ENCODE measurements at regions not wholly inside any gene's neighbourhood (a gene's known extent, or its start where the extent isn't known, plus 50 kb on each side); places are given as distances from the start of the nearest gene placed in this dataset.
"Not testable (repeated sequence)": the region's sequence is repeated elsewhere in the genome, so short reads cannot be mapped to it uniquely, and the experiment has no call there.

GRCh38 chrY:7796128-7796527, 884.6 kb upstream of the AMELY start:
- no peak for DNase-seq

GRCh38 chrY:7794441-7794840, 882.9 kb upstream of the AMELY start:
- DNase-seq: no peak

- no peak for DNase-seq
Measured at GRCh38 chrY:7793989-7794388, 882.4 kb upstream of the AMELY start.

- DNase-seq: no peak
Measured at GRCh38 chrY:7792431-7792830, 880.9 kb upstream of the AMELY start.

- no peak for DNase-seq
Measured at GRCh38 chrY:7781501-7781900, 869.9 kb upstream of the AMELY start.

- not testable (repeated sequence) for DNase-seq
Measured at GRCh38 chrY:7775436-7775835, 863.9 kb upstream of the AMELY start.

GRCh38 chrY:7771771-7772170, 860.2 kb upstream of the AMELY start:
- no peak for DNase-seq

GRCh38 chrY:7769790-7770375, 858.3 kb upstream of the AMELY start:
- DNase-seq: no peak

GRCh38 chrY:7768901-7769300, 857.3 kb upstream of the AMELY start:
- no peak for DNase-seq

- no peak for DNase-seq
Measured at GRCh38 chrY:7753711-7754110, 842.2 kb upstream of the AMELY start.

- DNase-seq: no peak
Measured at GRCh38 chrY:7746781-7747180, 835.2 kb upstream of the AMELY start.

- no peak for DNase-seq
Measured at GRCh38 chrY:7745581-7745901, 834.0 kb upstream of the AMELY start.

- no peak for DNase-seq
Measured at GRCh38 chrY:7744691-7745580, 833.4 kb upstream of the AMELY start.

- no peak for DNase-seq
Measured at GRCh38 chrY:7736847-7737365, 825.4 kb upstream of the AMELY start.

- DNase-seq: no peak
Measured at GRCh38 chrY:7731651-7732050, 820.1 kb upstream of the AMELY start.

- no peak for DNase-seq
Measured at GRCh38 chrY:7730664-7731063, 819.1 kb upstream of the AMELY start.

GRCh38 chrY:7730071-7730470, 818.5 kb upstream of the AMELY start:
- no peak for DNase-seq

- DNase-seq: no peak
Measured at GRCh38 chrY:7729318-7730011, 817.9 kb upstream of the AMELY start.

- no peak for DNase-seq
Measured at GRCh38 chrY:7728935-7729317, 817.4 kb upstream of the AMELY start.

- DNase-seq: no peak
Measured at GRCh38 chrY:7725791-7726460, 814.4 kb upstream of the AMELY start.

- DNase-seq: no peak
Measured at GRCh38 chrY:7723991-7724632, 812.6 kb upstream of the AMELY start.

- no peak for DNase-seq
Measured at GRCh38 chrY:7723127-7723526, 811.6 kb upstream of the AMELY start.

GRCh38 chrY:7722566-7722965, 811.0 kb upstream of the AMELY start:
- no peak for DNase-seq
